GM21367 (cell line): ENCODE measurements at regions not wholly inside any gene's neighbourhood (a gene's known extent, or its start where the extent isn't known, plus 50 kb on each side); places are given as distances from the start of the nearest gene placed in this dataset.
"Not testable (repeated sequence)": the region's sequence is repeated elsewhere in the genome, so short reads cannot be mapped to it uniquely, and the experiment has no call there.

Experiments used
- ATAC-seq: cut with Tn5 transposase; IDR thresholded peaks from one replicate; pipeline ENCODE4 v1.9.1; 2021; ENCODE audit not compliant: unreplicated experiment

DNA sequence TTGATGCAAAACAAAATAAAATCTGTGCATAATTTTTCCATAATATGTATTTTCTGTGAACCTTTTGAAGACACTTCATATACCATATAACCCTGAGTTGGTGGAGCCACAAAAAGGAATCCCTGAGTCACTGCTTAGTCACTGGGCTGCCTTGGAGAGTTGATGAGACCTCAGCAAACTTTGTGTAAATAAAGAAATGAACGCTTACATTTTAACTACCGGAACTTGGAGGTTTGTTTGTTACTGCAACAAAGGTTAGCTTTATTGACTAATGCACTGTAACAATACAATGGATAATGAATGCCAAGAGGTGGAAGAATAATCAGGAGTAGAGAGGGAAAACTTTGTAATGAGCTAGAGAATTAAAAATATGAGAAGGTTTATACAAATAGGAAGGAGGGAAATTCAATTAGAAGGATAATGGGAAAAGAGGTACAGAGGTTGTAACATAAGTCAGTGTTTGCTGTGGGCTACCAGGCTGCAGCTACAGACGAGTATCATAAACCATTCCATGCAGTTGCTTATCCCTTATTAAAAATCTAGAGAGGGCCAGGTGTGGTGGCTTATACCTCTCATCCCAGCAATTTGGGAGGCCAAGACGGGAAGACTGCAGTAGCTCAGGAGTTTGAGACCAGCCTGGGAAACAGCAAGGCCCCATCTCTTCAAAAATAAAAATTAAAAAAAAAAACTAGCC, 1042.1 kb downstream of the TYW1 start:
- no peak for ATAC-seq

- no peak for ATAC-seq
These were observed 1044.9 kb downstream of the TYW1 start for GRCh38 chr7:68041554-68041953.

GRCh38 chr7:68043546-68043945, 1046.9 kb downstream of the TYW1 start:
- no peak for ATAC-seq

GRCh38 chr7:68050627-68051026, 1054.0 kb downstream of the TYW1 start:
- no peak for ATAC-seq

- ATAC-seq, result no peak
These were observed 1061.4 kb downstream of the TYW1 start for GRCh38 chr7:68058014-68058413.

DNA sequence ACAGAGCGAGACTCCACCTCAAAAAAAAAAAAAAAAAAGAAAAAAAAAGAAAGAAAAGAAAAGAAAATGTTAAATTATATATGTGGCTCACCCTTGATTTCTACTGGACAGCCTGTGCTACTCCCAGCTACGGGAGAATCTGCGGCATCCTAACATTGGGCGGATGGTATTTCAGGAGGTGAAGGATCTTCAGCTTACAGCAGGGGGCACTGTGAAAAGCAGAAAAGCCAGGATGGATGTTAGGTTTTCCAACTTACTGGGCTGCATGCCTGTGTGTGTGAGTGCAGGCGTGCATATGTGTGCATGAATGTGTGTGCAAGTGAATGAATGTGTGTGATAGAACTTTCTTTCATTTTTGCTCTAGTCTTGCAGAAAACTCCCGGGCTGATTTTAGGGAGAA, 1066.5 kb downstream of the TYW1 start:
- ATAC-seq, result no peak

DNA sequence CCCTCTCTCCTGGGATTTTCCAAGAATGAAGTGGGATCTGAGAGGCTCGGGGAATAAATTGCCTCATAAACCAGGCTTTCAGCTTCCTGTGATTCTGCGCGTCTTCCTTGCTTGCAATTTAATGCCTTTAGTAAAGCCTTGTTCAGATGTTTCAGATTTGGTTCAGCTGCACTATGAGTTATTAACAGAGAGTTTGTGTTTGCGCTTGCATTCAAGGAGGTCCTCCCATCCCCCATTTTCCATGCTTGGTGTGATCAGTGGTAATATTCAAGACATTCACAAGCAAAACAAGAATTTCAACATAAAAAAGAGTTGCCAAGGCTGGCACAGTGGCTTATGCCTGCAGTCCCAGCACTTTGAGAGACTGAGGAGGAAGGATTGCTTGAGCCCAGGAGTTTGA, 1068.9 kb downstream of the TYW1 start:
- no peak for ATAC-seq

DNA sequence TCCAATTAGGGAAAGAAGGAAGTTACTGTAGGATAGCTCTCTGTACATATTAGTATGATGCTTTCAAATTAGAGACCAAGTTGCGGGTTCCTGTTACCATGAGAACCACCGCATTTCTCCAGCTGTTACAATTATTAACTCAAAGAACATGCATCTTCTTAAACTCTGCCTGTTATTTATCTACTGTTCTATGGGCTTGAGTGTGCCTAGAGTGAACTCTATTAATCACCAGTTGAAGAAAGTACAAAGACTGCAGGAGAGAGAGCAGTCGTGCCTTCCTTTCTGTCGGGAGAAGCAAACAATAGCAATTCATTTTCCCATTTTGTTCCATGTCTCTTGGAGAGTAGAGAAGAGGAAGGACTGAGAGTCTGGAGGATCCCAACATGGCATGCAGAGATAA, 1071.2 kb downstream of the TYW1 start:
- no peak for ATAC-seq

GRCh38 chr7:68070992-68071391, 1074.4 kb downstream of the TYW1 start:
- ATAC-seq, result no peak

GRCh38 chr7:68073701-68074100, 1077.1 kb downstream of the TYW1 start:
- no peak for ATAC-seq

GRCh38 chr7:68074242-68074641, 1077.6 kb downstream of the TYW1 start:
- no peak for ATAC-seq

DNA sequence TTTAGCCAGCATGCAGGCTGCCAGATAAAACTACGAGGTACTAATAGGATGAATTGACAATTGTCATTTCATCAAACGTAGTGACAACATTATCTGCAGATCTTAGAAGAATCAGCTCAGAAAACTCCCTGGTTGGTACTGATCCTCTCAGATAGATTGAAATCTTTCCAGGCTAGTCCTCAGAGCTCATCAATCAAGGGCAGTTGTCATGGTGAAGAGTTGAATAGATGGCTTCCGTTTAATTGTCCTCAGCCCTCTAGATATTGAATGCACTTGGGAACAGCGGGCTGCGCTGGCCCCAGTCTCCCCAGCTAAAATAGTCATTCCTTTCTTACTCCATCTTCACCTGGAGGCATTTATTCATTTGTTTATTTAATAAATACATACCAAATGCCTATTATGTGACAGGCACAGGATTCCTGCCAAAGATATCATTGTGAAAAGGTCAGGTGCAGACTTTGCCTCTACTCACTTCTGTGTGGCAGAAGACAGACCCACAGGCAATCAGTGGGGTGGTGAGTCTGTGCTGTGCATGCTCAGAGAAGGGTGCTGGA, 1081.6 kb downstream of the TYW1 start:
- no peak for ATAC-seq

GRCh38 chr7:68082066-68082960, 1085.7 kb downstream of the TYW1 start:
- ATAC-seq, result not testable (repeated sequence)

DNA sequence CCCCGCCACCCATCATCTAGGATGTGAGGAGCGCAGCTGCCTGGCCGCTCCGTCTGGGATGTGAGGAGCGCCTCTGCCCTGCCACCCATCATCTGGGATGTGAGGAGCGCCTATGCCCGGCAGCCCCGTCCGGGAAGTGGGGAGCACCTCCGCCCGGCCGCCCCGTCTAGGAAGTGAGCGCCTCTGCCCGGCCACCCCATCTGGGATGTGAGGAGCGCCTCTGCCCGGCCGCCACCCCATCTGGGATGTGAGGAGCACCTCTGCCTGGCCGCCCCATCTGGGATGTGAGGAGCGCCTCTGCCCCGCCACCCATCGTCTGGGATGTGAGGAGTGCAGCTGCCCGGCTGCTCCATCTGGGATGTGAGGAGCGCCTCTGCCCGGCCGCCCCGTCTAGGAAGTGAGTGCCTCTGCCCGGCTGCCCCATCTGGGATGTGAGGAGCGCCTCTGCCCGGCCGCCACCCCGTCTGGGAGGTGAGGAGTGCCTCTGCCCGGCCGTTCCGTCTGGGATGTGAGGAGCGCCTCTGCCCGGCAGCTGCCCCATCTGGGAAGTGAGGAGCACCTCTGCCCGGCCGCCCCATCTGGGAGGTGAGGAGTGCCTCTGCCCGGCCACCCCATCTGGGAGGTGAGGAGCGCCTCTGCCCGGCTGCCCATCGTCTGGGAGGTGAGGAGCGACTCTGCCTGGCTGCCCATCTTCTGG, 1086.5 kb downstream of the TYW1 start:
- ATAC-seq, result not testable (repeated sequence)

GRCh38 chr7:68087401-68087800, 1090.8 kb downstream of the TYW1 start:
- ATAC-seq, result no peak

- ATAC-seq, result no peak
These were observed 1092.2 kb downstream of the TYW1 start for GRCh38 chr7:68088879-68089278.

- ATAC-seq, result not testable (repeated sequence)
These were observed 1093.6 kb downstream of the TYW1 start for GRCh38 chr7:68090256-68090655.

- ATAC-seq, result no peak
These were observed 1106.7 kb downstream of the TYW1 start for GRCh38 chr7:68103319-68103718.

- ATAC-seq, result no peak
These were observed 1110.6 kb downstream of the TYW1 start for GRCh38 chr7:68107261-68107660.

- no peak for ATAC-seq
These were observed 1111.3 kb downstream of the TYW1 start for GRCh38 chr7:68107968-68108367.

GRCh38 chr7:68109299-68109698, 1112.7 kb downstream of the TYW1 start:
- ATAC-seq, result no peak
